HL-60 (cell line): ENCODE measurements at regions not wholly inside any gene's neighbourhood (a gene's known extent, or its start where the extent isn't known, plus 50 kb on each side); places are given as distances from the start of the nearest gene placed in this dataset.
"Not testable (repeated sequence)": the region's sequence is repeated elsewhere in the genome, so short reads cannot be mapped to it uniquely, and the experiment has no call there.

ENCODE experiments used
- CTCF ChIP-seq: IDR thresholded peaks from one replicate; pipeline ENCODE4 v1.5.1; 2011; ENCODE audit warnings: low read length, control low read depth, inconsistent platforms; ENCODE audit not compliant: insufficient read depth
- POLR2AphosphoS5 ChIP-seq: IDR thresholded peaks from 2 replicates; pipeline ENCODE4 v1.6.1; 2012; ENCODE audit warnings: low read depth

GRCh38 chr1:148392505-148392904 lies 90.6 kb downstream of the PPIAL4G start:
- not testable (repeated sequence) for TF ChIP-seq CTCF, POLR2AphosphoS5
